DND-41 (cell line): ENCODE measurements at regions not wholly inside any gene's neighbourhood (a gene's known extent, or its start where the extent isn't known, plus 50 kb on each side); places are given as distances from the start of the nearest gene placed in this dataset.

Experiments
- EZH2 ChIP-seq: IDR thresholded peaks from 3 replicates; pipeline ENCODE4 v1.6.1; 2012; ENCODE audit warnings: borderline replicate concordance, low read depth, mild to moderate bottlenecking, moderate library complexity, low read length, inconsistent platforms; ENCODE audit not compliant: severe bottlenecking
- TF ChIP-seq, protein P1 (sequence below): IDR thresholded peaks from 2 replicates; pipeline ENCODE4 v1.5.1; 2012; ENCODE audit warnings: borderline replicate concordance, low read length, moderate library complexity, mild to moderate bottlenecking; ENCODE audit not compliant: poor library complexity, severe bottlenecking; ENCODE audit errors: extremely low read depth

DNA sequence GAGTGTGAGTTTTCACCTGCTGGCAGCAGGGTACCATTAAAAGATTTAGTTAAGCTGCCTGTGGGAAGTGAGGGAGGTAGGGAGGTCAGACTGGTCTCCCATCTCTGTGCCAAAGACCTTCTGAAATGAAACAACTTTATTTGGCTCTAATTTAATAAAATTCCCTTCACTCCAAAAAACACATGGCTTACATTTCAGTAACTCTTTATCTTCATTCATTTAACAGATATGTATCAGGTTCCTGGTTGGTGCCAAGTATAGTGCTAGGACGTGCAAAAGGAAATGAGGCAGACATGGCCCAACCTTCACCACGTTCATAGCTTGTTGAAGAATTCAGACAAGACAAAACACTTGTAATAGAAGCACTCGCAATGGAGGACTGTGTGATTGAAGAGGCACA, 282.3 kb downstream of the SEC16B start:
- TF ChIP-seq, protein P1, sequence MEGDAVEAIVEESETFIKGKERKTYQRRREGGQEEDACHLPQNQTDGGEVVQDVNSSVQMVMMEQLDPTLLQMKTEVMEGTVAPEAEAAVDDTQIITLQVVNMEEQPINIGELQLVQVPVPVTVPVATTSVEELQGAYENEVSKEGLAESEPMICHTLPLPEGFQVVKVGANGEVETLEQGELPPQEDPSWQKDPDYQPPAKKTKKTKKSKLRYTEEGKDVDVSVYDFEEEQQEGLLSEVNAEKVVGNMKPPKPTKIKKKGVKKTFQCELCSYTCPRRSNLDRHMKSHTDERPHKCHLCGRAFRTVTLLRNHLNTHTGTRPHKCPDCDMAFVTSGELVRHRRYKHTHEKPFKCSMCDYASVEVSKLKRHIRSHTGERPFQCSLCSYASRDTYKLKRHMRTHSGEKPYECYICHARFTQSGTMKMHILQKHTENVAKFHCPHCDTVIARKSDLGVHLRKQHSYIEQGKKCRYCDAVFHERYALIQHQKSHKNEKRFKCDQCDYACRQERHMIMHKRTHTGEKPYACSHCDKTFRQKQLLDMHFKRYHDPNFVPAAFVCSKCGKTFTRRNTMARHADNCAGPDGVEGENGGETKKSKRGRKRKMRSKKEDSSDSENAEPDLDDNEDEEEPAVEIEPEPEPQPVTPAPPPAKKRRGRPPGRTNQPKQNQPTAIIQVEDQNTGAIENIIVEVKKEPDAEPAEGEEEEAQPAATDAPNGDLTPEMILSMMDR, result no peak
- TF ChIP-seq EZH2, result no peak
